NCI-H774 (cell line): ENCODE measurements at regions not wholly inside any gene's neighbourhood (a gene's known extent, or its start where the extent isn't known, plus 50 kb on each side); places are given as distances from the start of the nearest gene placed in this dataset.

Experiments
- DNase-seq: peaks from one replicate; lab custom pipeline; 2025; lab: John Stamatoyannopoulos, UW

GRCh38 chr14:61941421-61942150, 179.4 kb downstream of the SNAPC1 start:
- DNase-seq = no peak

GRCh38 chr14:61948376-61948775, 186.2 kb downstream of the SNAPC1 start:
- no peak for DNase-seq

GRCh38 chr14:61950340-61950739, 188.1 kb downstream of the SNAPC1 start:
- no peak for DNase-seq

- no peak for DNase-seq
These were observed 191.4 kb downstream of the SNAPC1 start for GRCh38 chr14:61953602-61954001.

GRCh38 chr14:61954306-61954705, 192.1 kb downstream of the SNAPC1 start:
- DNase-seq = no peak

- DNase-seq = no peak
These were observed 194.3 kb downstream of the SNAPC1 start for GRCh38 chr14:61956517-61956916.

- DNase-seq = no peak
These were observed 197.1 kb downstream of the SNAPC1 start for GRCh38 chr14:61959348-61959747.

GRCh38 chr14:61961369-61961768, 199.1 kb downstream of the SNAPC1 start:
- DNase-seq = no peak

GRCh38 chr14:61963926-61964325, 201.7 kb downstream of the SNAPC1 start:
- DNase-seq = no peak

GRCh38 chr14:61965030-61965745, 203.0 kb downstream of the SNAPC1 start:
- no peak for DNase-seq

GRCh38 chr14:61968207-61968606, 206.0 kb downstream of the SNAPC1 start:
- no peak for DNase-seq

GRCh38 chr14:61972711-61973110, 210.5 kb downstream of the SNAPC1 start:
- DNase-seq = no peak

- DNase-seq = no peak
These were observed 211.8 kb downstream of the SNAPC1 start for GRCh38 chr14:61973981-61974380.

- no peak for DNase-seq
These were observed 215.0 kb downstream of the SNAPC1 start for GRCh38 chr14:61977217-61977616.

- no peak for DNase-seq
These were observed 226.0 kb downstream of the SNAPC1 start for GRCh38 chr14:61988240-61988639.

- DNase-seq = no peak
These were observed 229.9 kb downstream of the SNAPC1 start for GRCh38 chr14:61992139-61992538.

- no peak for DNase-seq
These were observed 230.7 kb downstream of the SNAPC1 start for GRCh38 chr14:61992926-61993325.

GRCh38 chr14:61994589-61994988, 232.4 kb downstream of the SNAPC1 start:
- DNase-seq = no peak

GRCh38 chr14:61996753-61997152, 234.5 kb downstream of the SNAPC1 start:
- DNase-seq = no peak

GRCh38 chr14:61997161-61997560, 234.9 kb downstream of the SNAPC1 start:
- no peak for DNase-seq

GRCh38 chr14:62001963-62002362, 239.7 kb downstream of the SNAPC1 start:
- no peak for DNase-seq

- DNase-seq = no peak
These were observed 240.4 kb downstream of the SNAPC1 start for GRCh38 chr14:62002642-62003041.

GRCh38 chr14:62003701-62004100, 241.5 kb downstream of the SNAPC1 start:
- DNase-seq = no peak
